K562 (cell line): ENCODE measurements at regions not wholly inside any gene's neighbourhood (a gene's known extent, or its start where the extent isn't known, plus 50 kb on each side); places are given as distances from the start of the nearest gene placed in this dataset.

Experiments used
- KDM1A ChIP-seq, 2 experiments: fragments of 450-650 bp; IDR thresholded peaks; 2 replicates each; pipeline ENCODE4 v1.6.1; 2016; ENCODE audit warnings: mild to moderate bottlenecking in 2 of 2
- MTA2 ChIP-seq: fragments of 450-650 bp; IDR thresholded peaks from 2 replicates; pipeline ENCODE4 v1.6.1; 2016; ENCODE audit warnings: low read depth
- POLR2A ChIP-seq: fragments of 450-650 bp; conservative IDR thresholded peaks from 2 replicates; pipeline ENCODE4 v1.6.1; 2016
- SAP30 ChIP-seq: fragments of 200-600 bp; sonication (generic); IDR thresholded peaks from 2 replicates; pipeline ENCODE4 v1.6.1; 2012; ENCODE audit warnings: borderline replicate concordance, low read depth, mild to moderate bottlenecking, moderate library complexity, low read length, control low read depth, inconsistent platforms; ENCODE audit not compliant: insufficient read depth, poor library complexity, severe bottlenecking
- TF ChIP-seq, protein P1 (sequence below): sonication (generic); formaldehyde crosslinking; IDR thresholded peaks from 2 replicates; pipeline ENCODE4 v1.8.1; 2023; ENCODE audit warnings: mild to moderate bottlenecking, missing genetic modification reagents
- TF ChIP-seq, protein P2 (sequence below), 3 experiments: IDR thresholded peaks in 2 of 3; conservative IDR thresholded peaks in 1 of 3; 2 replicates each; pipeline ENCODE4 v1.5.1; 2011 to 2012; ENCODE audit warnings: low read length in 3 of 3, mild to moderate bottlenecking in 3 of 3, control low read depth in 2 of 3, improper control_type of control experiment in 1 of 3, inconsistent platforms in 1 of 3, low read depth in 1 of 3, mixed read lengths in 1 of 3, moderate library complexity in 1 of 3; ENCODE audit not compliant: insufficient read depth in 2 of 3
- TF ChIP-seq, protein P3 (sequence below): fragments of 250-450 bp; sonication (Bioruptor Pico); IDR thresholded peaks from 2 replicates; pipeline ENCODE4 v1.5.1; 2021; ENCODE audit warnings: mild to moderate bottlenecking

DNA sequence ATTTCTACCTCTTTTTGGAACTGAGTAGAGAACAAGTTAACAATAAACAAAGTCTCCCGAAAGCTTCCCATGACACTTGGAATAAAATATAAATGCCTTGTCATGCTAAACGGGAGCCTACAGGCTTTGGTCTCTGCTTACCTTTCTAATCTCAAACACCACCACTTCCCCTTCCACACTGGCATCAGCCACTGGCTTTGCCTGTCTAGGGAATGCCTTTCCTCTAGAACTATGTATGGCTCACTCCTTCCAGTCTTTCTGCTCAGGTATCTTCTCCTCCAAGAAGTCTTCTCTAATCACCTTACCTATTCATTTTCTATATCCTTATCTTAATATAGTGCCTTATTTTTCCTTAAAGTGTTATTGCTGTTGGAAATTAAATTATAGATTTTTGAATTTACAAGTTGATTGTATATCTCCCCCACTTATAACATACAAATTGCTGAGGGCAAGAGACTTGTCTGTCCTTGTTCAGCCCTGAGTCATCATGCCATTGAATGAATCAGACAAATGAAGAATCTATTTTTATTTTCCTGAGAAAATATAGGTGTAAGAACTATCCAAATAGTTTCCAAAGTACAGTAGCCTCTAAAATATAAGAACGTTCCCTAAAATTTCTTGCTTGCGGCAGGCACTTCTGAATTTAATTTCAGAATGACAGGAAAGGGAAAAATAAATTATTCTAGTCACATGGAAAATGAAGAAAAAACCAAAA, 119.2 kb downstream of the TM2D1 start:
- TF ChIP-seq, protein P1, sequence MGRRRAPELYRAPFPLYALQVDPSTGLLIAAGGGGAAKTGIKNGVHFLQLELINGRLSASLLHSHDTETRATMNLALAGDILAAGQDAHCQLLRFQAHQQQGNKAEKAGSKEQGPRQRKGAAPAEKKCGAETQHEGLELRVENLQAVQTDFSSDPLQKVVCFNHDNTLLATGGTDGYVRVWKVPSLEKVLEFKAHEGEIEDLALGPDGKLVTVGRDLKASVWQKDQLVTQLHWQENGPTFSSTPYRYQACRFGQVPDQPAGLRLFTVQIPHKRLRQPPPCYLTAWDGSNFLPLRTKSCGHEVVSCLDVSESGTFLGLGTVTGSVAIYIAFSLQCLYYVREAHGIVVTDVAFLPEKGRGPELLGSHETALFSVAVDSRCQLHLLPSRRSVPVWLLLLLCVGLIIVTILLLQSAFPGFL (CRISPR knock-in tag), result no peak
- TF ChIP-seq MTA2 (no peak), KDM1A (IDR thresholded peaks at IDR 0.05) (no peak), SAP30 (no peak), POLR2A (no peak)
- TF ChIP-seq, protein P2, sequence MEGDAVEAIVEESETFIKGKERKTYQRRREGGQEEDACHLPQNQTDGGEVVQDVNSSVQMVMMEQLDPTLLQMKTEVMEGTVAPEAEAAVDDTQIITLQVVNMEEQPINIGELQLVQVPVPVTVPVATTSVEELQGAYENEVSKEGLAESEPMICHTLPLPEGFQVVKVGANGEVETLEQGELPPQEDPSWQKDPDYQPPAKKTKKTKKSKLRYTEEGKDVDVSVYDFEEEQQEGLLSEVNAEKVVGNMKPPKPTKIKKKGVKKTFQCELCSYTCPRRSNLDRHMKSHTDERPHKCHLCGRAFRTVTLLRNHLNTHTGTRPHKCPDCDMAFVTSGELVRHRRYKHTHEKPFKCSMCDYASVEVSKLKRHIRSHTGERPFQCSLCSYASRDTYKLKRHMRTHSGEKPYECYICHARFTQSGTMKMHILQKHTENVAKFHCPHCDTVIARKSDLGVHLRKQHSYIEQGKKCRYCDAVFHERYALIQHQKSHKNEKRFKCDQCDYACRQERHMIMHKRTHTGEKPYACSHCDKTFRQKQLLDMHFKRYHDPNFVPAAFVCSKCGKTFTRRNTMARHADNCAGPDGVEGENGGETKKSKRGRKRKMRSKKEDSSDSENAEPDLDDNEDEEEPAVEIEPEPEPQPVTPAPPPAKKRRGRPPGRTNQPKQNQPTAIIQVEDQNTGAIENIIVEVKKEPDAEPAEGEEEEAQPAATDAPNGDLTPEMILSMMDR (IDR thresholded peaks at IDR 0.05 in 2 of 3, conservative IDR thresholded peaks at IDR 0.05 in 1 of 3; ENCODE audit: insufficient read depth in 2 of 3, low read depth in 1 of 3, low read length in 3 of 3), result no peak
- TF ChIP-seq, protein P3, sequence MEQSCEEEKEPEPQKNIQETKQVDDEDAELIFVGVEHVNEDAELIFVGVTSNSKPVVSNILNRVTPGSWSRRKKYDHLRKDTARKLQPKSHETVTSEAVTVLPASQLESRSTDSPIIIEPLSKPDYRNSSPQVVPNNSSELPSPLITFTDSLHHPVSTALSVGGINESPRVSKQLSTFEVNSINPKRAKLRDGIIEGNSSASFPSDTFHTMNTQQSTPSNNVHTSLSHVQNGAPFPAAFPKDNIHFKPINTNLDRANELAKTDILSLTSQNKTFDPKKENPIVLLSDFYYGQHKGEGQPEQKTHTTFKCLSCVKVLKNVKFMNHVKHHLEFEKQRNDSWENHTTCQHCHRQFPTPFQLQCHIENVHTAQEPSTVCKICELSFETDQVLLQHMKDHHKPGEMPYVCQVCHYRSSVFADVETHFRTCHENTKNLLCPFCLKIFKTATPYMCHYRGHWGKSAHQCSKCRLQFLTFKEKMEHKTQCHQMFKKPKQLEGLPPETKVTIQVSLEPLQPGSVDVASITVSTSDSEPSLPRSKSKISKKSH (CRISPR knock-in tag), result no peak
